ENCODE measurements at regions not wholly inside any gene's neighbourhood (a gene's known extent, or its start where the extent isn't known, plus 50 kb on each side); places are given as distances from the start of the nearest gene placed in this dataset.

- H3K36me3 ChIP-seq (replicated peaks; ENCODE audit: insufficient read depth, low read length): no peaks in the 10 kb centered on the region
- no peak overlapping the region for H3K4me2 ChIP-seq (ENCODE audit: low read depth, low read length)
- DNase-seq: no peak
- H3K4me1 ChIP-seq (ENCODE audit: low read length): no peaks in the 10 kb centered on the region
- H3K9me3 ChIP-seq (replicated peaks; ENCODE audit: insufficient read depth, low read length): no peaks in the 10 kb centered on the region
- H3K79me2 ChIP-seq (ENCODE audit: low read length): no peaks in the 10 kb centered on the region
- no peaks in the 10 kb centered on the region for H4K20me1 ChIP-seq (ENCODE audit: insufficient read depth, low read length)
- no peaks in the 10 kb centered on the region for H3F3A ChIP-seq (ENCODE audit: insufficient read depth, low read length)
- no peaks in the 10 kb centered on the region for H3K9me2 ChIP-seq (replicated peaks; ENCODE audit: insufficient read depth, low read length)
- no peak overlapping the region for H3K4me3 ChIP-seq (ENCODE audit: low read length)
- no peak for TF ChIP-seq CTCF (IDR thresholded peaks at IDR 0.05; ENCODE audit: low read length)
- no peak for TF ChIP-seq EZH2 (optimal IDR thresholded peaks at IDR 0.05; ENCODE audit: low read depth, low read length)
- no peak for TF ChIP-seq EZH2phosphoT487 (IDR thresholded peaks at IDR 0.05; ENCODE audit: low read length)
- H3K27me3 ChIP-seq (replicated peaks; ENCODE audit: insufficient read depth, low read length): no peaks in the 10 kb centered on the region
- no peak overlapping the region for H2AFZ ChIP-seq (ENCODE audit: low read length)
- H3K9ac ChIP-seq (ENCODE audit: low read length): no peak overlapping the region
- no peak overlapping the region for H3K27ac ChIP-seq (ENCODE audit: low read length)
These were observed 126.5 kb upstream of the HABP2 start for GRCh38 chr10:113426181-113426877.

GRCh38 chr10:113427236-113427735 is 125.6 kb upstream of the HABP2 start:
- H3K4me2 ChIP-seq (ENCODE audit: low read depth, low read length): no peak overlapping the region
- H3F3A ChIP-seq (ENCODE audit: insufficient read depth, low read length): no peaks in the 10 kb centered on the region
- H3K27me3 ChIP-seq (replicated peaks; ENCODE audit: insufficient read depth, low read length): no peaks in the 10 kb centered on the region
- no peak overlapping the region for H3K27ac ChIP-seq (ENCODE audit: low read length)
- H3K4me3 ChIP-seq (ENCODE audit: low read length): no peak overlapping the region
- H3K9ac ChIP-seq (ENCODE audit: low read length): no peak overlapping the region
- no peaks in the 10 kb centered on the region for H3K9me2 ChIP-seq (replicated peaks; ENCODE audit: insufficient read depth, low read length)
- no peak for DNase-seq
- no peaks in the 10 kb centered on the region for H3K4me1 ChIP-seq (ENCODE audit: low read length)
- no peaks in the 10 kb centered on the region for H3K9me3 ChIP-seq (replicated peaks; ENCODE audit: insufficient read depth, low read length)
- no peak overlapping the region for H2AFZ ChIP-seq (ENCODE audit: low read length)
- no peaks in the 10 kb centered on the region for H4K20me1 ChIP-seq (ENCODE audit: insufficient read depth, low read length)
- TF ChIP-seq EZH2phosphoT487 (IDR thresholded peaks at IDR 0.05; ENCODE audit: low read length) (no peak), EZH2 (optimal IDR thresholded peaks at IDR 0.05; ENCODE audit: low read depth, low read length) (no peak), CTCF (IDR thresholded peaks at IDR 0.05; ENCODE audit: low read length) (no peak)
- H3K36me3 ChIP-seq (replicated peaks; ENCODE audit: insufficient read depth, low read length): no peaks in the 10 kb centered on the region
- no peaks in the 10 kb centered on the region for H3K79me2 ChIP-seq (ENCODE audit: low read length)

- no peak for TF ChIP-seq EZH2phosphoT487 (IDR thresholded peaks at IDR 0.05; ENCODE audit: low read length)
- TF ChIP-seq EZH2 (optimal IDR thresholded peaks at IDR 0.05; ENCODE audit: low read depth, low read length): no peak
- TF ChIP-seq CTCF (IDR thresholded peaks at IDR 0.05; ENCODE audit: low read length): no peak
- Histone ChIP-seq H3K9me2 (replicated peaks; ENCODE audit: insufficient read depth, low read length) (no peaks in the 10 kb centered on the region), H3K4me1 (ENCODE audit: low read length) (no peaks in the 10 kb centered on the region), H3K79me2 (ENCODE audit: low read length) (no peaks in the 10 kb centered on the region), H3K27me3 (replicated peaks; ENCODE audit: insufficient read depth, low read length) (no peaks in the 10 kb centered on the region), H3K4me3 (ENCODE audit: low read length) (no peak overlapping the region), H3F3A (ENCODE audit: insufficient read depth, low read length) (no peaks in the 10 kb centered on the region), H4K20me1 (ENCODE audit: insufficient read depth, low read length) (no peaks in the 10 kb centered on the region), H3K9me3 (replicated peaks; ENCODE audit: insufficient read depth, low read length) (no peaks in the 10 kb centered on the region), H3K27ac (ENCODE audit: low read length) (no peak overlapping the region), H3K36me3 (replicated peaks; ENCODE audit: insufficient read depth, low read length) (no peaks in the 10 kb centered on the region), H3K4me2 (ENCODE audit: low read depth, low read length) (no peak overlapping the region), H2AFZ (ENCODE audit: low read length) (no peak overlapping the region), H3K9ac (ENCODE audit: low read length) (no peak overlapping the region)
- no peak for DNase-seq
These were observed 124.9 kb upstream of the HABP2 start for GRCh38 chr10:113427811-113428558.

Measured in MM.1S (cell line).